Stimulated activated CD4-positive, alpha-beta T cell treated with anti-CD3 and anti-CD28 coated beads, Interleukin-12 subunit alpha, Interleukin-12 subunit beta, amount 100 ng/mL, for 48 hours (primary cell): ENCODE measurements at regions not wholly inside any gene's neighbourhood (a gene's known extent, or its start where the extent isn't known, plus 50 kb on each side); places are given as distances from the start of the nearest gene placed in this dataset.

Experiments used
- DNase-seq, 3 donors: peaks; one replicate each; pipeline ENCODE4 v3.0.0-alpha.2; 2020; ENCODE audit warnings: low read depth in 2 of 3, low spot score in 1 of 3

DNA sequence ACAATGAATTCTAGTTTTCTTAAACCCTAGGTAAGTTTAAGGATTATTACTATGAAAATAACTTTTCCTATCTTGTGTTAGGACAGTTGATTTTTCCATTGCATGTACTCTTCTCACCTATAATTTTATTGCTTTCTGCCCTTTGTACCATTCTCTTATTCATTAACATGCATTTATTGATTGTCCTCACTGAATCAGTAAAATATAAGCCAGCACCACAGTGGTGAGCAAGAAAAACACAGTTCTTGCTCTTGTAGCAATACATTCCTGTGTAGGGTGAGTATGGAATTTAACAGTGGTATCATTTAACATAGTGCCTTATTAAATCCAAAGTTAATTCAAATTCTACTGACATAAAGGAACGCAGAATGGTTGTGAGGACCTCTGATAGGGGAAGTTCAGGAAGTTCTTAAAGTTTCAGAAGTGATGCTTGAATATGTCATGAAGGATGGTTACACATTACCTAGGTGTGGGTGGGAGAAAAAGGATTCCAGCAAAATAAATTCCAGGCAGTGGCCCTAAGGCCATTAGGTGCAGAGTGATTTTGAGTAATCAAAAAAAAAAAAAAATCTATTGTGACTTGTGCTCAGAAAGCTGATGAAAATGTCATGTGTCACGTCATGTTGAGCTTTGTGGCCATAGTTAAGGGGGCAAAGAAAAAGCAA lies 104.7 kb upstream of the DSEL start:
- no peak for DNase-seq

- no peak for DNase-seq
These were observed 101.5 kb upstream of the DSEL start for GRCh38 chr18:67618061-67618460.

DNA sequence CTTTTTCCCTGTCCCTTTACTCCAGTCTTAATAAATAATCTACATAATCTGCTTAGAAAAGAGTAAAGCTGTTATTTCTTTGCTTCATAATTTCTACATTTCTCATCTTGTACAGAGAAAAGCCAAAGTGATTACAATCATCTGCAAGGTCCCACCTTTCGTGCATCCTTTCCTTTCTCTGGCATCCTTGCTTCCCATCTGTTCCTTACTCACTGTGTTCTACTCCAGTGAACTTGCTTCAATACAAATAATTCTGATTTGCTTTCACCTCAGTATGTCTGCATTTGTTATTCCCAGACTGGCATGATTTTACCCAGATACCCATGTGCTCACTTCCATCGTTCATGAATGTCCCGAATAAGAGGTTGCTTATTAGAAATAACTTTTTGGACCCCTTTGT lies 99.4 kb upstream of the DSEL start:
- DNase-seq, result no peak

DNA sequence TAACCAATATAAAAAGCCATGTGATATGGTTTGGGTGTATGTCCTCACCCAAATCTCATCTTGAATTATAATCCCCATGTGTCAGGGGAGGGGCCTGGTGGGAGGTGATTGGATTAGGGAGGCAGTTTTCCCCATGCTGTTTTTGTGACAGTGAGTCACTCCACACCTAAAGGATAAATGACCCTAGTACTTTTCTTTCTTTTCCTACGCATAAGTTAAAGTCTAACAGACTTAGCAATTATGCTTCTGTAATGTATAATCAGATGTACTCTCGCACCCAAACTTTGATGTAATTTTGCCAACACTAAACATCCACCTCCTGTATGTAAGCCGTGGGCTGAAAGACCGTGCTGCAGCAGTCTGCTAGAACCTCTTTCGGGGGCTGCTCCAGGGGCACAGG lies 97.2 kb upstream of the DSEL start:
- DNase-seq, result no peak

DNA sequence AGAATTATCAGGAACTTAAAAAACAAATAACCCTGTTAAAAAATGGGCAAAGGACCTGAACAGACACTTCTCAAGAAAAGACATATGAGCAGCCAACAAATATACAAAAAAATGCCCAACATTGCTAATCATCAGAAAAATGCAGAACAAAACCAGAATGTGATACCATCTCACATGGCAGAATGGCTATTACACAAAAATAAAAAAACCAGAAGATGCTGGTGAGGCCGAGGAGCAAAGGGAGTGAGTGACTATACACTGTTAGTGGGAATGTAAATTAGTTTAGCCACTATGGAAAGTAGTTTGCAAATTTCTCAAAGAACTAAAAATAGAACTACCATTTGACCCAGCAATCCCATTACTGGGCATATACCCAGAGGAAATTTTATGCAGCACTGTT lies 95.8 kb upstream of the DSEL start:
- no peak for DNase-seq

DNA sequence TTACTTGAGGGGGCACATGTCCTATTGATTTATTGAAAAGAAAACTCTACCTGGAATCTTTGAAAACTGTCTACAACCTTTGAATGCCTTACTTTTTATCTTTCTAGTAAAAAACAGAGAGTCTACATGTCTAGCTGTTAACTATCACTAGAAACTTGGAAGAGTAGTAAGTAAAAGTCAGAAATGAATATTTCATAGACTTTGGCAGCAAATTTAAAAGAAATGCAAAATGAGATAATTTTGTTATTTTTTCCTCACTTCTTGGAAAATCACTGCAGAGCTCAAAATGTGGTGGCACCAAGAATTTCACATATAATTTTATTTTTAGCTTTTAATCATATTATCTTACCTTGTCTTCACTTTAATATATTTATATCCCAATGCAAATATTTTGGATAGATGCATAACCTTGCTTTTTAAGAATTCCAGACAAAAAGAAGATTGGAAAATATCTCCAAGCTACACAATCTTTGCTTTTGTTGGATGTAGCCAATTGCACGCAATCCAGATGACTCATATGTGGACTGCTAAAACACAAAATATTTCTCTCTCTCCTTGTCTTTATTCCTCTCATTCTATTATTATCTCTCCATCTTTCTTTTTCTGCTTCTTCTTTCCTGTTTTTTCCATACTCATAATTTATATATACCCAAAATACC lies 92.2 kb upstream of the DSEL start:
- DNase-seq, result no peak

- DNase-seq, result no peak
These were observed 91.7 kb upstream of the DSEL start for GRCh38 chr18:67608191-67608590.

DNA sequence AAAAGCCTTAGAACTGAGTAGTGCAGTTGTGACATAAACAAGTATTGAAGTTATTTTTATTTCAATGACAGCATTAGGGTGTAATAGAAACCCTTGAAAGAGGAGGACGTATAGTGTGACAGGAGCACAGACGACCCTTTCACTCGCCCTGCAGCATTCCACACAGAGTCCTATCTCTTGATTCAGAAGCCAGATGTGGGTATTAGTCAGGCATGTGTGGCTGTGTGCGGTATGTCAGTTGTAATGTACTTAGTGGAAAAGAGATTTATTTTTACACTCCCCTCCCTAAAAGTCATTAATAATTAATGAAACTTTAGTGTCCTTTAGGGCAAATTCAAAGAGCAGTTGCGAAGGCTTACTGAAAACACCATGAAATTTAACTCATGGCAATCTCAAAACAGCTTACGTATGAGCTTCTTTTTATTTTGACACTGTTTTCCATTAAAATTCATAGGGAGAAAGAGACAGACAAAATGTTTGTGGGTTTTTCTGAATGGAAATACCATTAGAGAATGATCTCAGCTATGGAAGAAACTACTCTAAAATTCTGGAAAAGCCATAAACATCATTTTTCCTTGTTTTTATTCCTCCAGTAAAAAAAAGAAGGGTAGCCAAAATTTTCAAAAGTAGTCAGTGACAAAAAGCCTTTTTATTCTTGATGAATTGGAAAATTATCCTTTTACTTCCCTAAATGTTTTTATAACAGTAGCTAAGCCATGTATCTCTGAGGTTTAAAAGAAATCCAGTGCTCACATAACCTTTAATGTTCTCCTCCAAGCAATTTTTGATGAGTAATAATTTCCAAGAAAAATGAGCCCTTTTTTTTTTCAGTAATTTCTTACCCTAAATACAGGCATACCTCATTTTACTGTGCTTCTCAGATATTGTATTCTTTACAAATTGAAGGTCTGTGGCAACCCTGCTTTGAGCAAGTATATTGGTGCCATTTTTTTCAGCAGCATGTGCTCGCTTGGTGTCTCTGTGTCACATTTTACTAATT lies 84.0 kb upstream of the DSEL start:
- DNase-seq, result no peak

GRCh38 chr18:67599277-67599676 lies 82.8 kb upstream of the DSEL start:
- no peak for DNase-seq

DNA sequence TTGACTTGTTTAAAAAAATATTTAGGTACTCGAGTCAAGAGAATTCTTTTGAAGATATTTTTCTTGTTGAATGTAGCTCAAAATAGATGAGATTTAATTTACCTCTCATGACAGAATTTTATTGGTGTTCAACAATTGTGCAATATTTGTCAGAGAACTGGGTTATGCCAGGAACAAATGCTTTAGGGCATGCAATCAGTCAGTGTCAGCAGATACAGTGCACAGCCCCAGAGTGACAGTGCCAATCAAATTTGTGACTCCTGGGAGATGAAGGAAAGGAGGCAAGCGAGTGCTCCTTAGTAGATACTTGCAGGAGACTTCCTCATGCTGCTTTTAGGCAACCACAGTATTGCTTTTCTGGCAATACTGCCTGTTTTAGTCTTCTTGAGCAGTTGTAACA lies 81.2 kb upstream of the DSEL start:
- DNase-seq, result no peak

DNA sequence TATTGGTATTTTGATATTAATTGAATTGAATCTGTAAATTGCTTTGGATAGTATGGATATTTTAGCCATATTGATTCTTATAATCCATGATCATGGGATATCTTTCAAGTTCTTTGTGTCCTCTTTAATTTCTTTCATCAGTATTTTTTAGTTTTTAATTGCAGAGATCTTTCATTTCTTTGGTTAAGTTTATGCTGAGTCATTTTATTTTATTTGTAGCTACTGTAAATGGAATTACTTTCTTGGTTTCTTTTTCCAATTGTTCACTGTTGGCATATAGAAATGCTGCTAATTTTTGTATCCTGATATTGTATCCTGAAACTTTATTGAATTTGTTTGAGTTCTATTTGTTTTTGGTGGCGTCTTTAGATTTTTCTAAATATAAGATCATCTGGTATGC lies 79.5 kb upstream of the DSEL start:
- DNase-seq, result no peak

DNA sequence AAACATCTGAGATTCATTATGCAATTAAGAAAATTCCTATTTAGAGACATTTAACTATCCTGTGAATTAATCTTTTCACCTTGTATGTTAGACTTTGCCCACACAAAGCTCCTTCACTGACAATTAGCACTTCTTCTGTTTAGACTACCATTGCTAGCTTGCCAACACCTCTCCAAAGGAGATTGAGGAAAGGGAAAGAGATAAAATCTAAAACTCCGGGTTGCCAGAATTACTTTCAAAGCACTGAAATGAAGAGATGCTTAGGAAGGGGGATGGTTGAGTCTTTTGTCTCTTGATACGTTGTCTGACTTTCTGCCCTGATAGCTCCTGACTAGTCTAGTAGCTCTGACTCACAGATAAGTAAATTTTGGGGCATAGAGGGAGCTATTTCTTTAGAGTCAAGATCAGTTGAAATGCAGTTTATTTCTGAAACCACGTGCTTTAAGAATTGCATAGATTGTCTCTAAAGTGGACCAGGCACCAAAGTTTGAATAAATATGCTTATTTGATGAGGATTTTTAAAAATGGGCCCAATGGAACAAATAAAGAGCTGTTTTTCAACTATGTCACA lies 74.1 kb upstream of the DSEL start:
- DNase-seq, result no peak

DNA sequence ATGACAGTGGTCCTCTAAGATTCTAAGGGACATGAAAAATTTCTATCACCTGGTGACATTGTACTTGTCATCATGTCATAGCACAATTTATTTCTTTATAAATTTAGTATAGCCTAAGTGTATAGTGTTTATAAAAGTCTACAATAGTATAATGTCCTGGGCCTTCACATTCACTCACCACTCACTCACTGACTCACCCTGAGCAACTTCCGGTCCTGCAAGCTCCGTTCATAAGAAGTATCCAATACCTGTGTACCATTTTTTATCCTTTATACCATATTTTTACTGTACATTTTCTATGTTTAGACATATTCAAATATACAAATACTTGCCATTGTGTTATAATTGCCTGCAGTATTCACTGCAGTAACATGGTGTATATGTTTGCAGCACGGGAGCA lies 72.8 kb upstream of the DSEL start:
- no peak for DNase-seq

DNA sequence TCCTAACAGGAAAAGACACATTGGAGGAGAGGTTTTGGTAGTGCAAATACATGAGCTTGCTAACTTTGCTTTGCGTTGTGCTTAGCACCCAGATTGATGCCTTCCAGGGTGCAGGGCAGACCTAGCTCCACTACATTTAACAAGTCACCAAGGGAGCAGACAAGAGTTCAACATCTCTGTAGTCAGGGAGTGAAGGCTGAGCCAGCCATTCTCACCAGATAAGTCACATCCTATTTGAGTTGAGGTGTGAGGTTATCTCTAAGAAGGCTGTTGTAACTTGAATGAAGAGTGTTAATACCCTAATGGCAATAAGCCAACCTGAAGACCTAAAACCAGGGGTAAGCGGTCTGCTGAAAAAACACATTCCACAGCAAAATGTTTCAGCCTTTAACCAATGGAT lies 69.6 kb upstream of the DSEL start:
- no peak for DNase-seq

DNA sequence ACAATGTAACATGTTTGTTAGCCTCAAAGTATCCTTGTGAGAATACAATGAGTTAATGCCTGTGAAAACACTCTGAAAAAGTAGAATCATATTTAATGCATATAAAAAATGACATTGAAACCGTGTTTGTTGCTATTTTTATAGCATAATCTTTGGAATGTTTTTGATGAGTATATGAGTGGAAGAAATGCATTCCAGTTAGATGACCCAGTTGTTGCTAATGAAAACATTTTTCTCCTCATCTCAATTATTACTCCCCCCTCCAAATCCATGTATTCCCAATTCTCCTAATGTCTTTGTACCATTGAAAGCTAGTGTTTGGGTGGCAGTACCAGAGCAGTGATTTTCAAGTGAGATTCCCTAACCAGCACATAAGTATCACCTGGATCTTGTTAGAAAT lies 67.1 kb upstream of the DSEL start:
- DNase-seq, result no peak

- DNase-seq, result no peak
These were observed 66.0 kb upstream of the DSEL start for GRCh38 chr18:67582488-67582887.

DNA sequence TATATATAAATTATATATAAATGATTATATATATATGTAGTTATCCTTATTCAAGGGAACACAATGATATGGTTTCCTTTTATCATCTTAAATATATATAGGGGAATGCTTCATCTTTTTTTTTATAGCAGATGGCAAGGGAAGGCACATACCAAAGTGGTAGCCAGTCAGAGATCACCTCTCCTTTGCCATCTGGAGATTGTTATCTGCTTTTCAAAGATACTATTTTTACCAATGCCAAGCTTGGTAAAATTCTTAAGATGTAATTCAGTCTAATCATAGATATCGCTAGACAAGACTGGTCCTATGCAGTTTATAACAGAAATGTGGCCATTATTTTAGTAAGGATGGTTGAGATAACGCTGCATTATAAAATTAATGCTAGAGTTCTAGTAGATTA lies 64.7 kb upstream of the DSEL start:
- no peak for DNase-seq

GRCh38 chr18:67577386-67577785 lies 60.9 kb upstream of the DSEL start:
- DNase-seq, result no peak

GRCh38 chr18:67574749-67575148 lies 58.2 kb upstream of the DSEL start:
- no peak for DNase-seq

- no peak for DNase-seq
These were observed 51.6 kb upstream of the DSEL start for GRCh38 chr18:67568166-67568565.
